HEK293 (cell line): ENCODE measurements at regions not wholly inside any gene's neighbourhood (a gene's known extent, or its start where the extent isn't known, plus 50 kb on each side); places are given as distances from the start of the nearest gene placed in this dataset.

Source experiments
- CTCF ChIA-PET: fragments of 350-600 bp; formaldehyde crosslinking; extraction: SDS; loops from one replicate; lab custom pipeline; 2021; ENCODE audit warnings: antibody characterized with exemption; lab: Yijun Ruan, JAX
- POLR2A ChIA-PET: fragments of 300-600 bp; formaldehyde crosslinking; extraction: SDS; loops from one replicate; lab custom pipeline; 2020; ENCODE audit warnings: antibody characterized with exemption, inconsistent platforms; lab: Yijun Ruan, JAX
- H3K27ac ChIP-seq: fragments of 200-500 bp; sonication (Bioruptor generic); 2 replicates; pipeline ENCODE4 v1.5.1; 2014; ENCODE audit warnings: low read depth, low read length, control low read depth, inconsistent platforms; ENCODE audit errors: extremely low read depth
- H3K36me3 ChIP-seq, 2 experiments: fragments of 200-500 bp in 1 of 2; sonication (Bioruptor generic) in 1 of 2; 1 replicate in 1 of 2; 2 replicates in 1 of 2; pipeline ENCODE4 v1.5.1; 2014 to 2017; ENCODE audit warnings: inconsistent platforms in 2 of 2, low read length in 2 of 2; ENCODE audit not compliant: control insufficient read depth in 2 of 2, insufficient read depth in 1 of 2
- H3K4me1 ChIP-seq: fragments of 200-500 bp; sonication (Bioruptor generic); 2 replicates; pipeline ENCODE4 v1.5.1; 2014; ENCODE audit warnings: mild to moderate bottlenecking, low read length, inconsistent platforms; ENCODE audit not compliant: control insufficient read depth, insufficient read depth
- H3K4me3 ChIP-seq: 2 replicates; pipeline ENCODE4 v1.5.1; 2011; ENCODE audit warnings: low read depth, mild to moderate bottlenecking, control low read depth, low read length, moderate library complexity
- H3K9me3 ChIP-seq: fragments of 200-500 bp; sonication (Bioruptor generic); 2 replicates; pipeline ENCODE4 v1.5.1; 2014; ENCODE audit warnings: low read depth, low read length, inconsistent platforms; ENCODE audit not compliant: control insufficient read depth, insufficient read depth
- HOXC10 ChIP-seq: sonication (generic); formaldehyde crosslinking; IDR thresholded peaks from 2 replicates; pipeline ENCODE4 v1.8.1; 2023; ENCODE audit warnings: mild to moderate bottlenecking, missing genetic modification reagents
- IKZF3 ChIP-seq: fragments of 450-650 bp; IDR thresholded peaks from 2 replicates; pipeline ENCODE4 v1.5.0; 2018; ENCODE audit warnings: missing biosample characterization, mild to moderate bottlenecking, missing genetic modification characterization, moderate library complexity
- KLF7 ChIP-seq: fragments of 450-650 bp; formaldehyde crosslinking; IDR thresholded peaks from 2 replicates; pipeline ENCODE4 v1.5.1; 2016; ENCODE audit warnings: missing biosample characterization, missing genetic modification characterization, borderline replicate concordance
- KLF9 ChIP-seq: fragments of 450-650 bp; formaldehyde crosslinking; IDR thresholded peaks from 2 replicates; pipeline ENCODE4 v1.5.1; 2016; ENCODE audit warnings: missing biosample characterization, missing genetic modification characterization, low read depth
- MYNN ChIP-seq: fragments of 450-650 bp; formaldehyde crosslinking; IDR thresholded peaks from 2 replicates; pipeline ENCODE4 v1.5.1; 2016; ENCODE audit warnings: missing biosample characterization, missing genetic modification characterization, borderline replicate concordance
- ZBTB17 ChIP-seq: fragments of 450-650 bp; formaldehyde crosslinking; IDR thresholded peaks from 2 replicates; pipeline ENCODE4 v1.5.1; 2016; ENCODE audit warnings: missing biosample characterization, missing genetic modification characterization
- ZBTB8A ChIP-seq: fragments of 450-650 bp; formaldehyde crosslinking; IDR thresholded peaks from 2 replicates; pipeline ENCODE4 v1.5.1; 2016; ENCODE audit warnings: missing biosample characterization, missing genetic modification characterization
- ZNF292 ChIP-seq: fragments of 450-650 bp; formaldehyde crosslinking; IDR thresholded peaks from 2 replicates; pipeline ENCODE4 v1.5.1; 2016; ENCODE audit warnings: low read depth, missing biosample characterization, missing genetic modification characterization, borderline replicate concordance
- ZNF416 ChIP-seq: fragments of 450-650 bp; formaldehyde crosslinking; IDR thresholded peaks from 2 replicates; pipeline ENCODE4 v1.5.1; 2016; ENCODE audit warnings: missing biosample characterization, missing genetic modification characterization
- ZNF449 ChIP-seq: fragments of 450-650 bp; formaldehyde crosslinking; IDR thresholded peaks from 2 replicates; pipeline ENCODE4 v1.5.1; 2017; ENCODE audit warnings: missing biosample characterization, mild to moderate bottlenecking, missing genetic modification characterization, moderate library complexity
- ZNF48 ChIP-seq: fragments of 450-650 bp; formaldehyde crosslinking; IDR thresholded peaks from 2 replicates; pipeline ENCODE4 v1.5.1; 2016; ENCODE audit warnings: missing biosample characterization, missing genetic modification characterization
- ZNF501 ChIP-seq: fragments of 450-650 bp; formaldehyde crosslinking; IDR thresholded peaks from 2 replicates; pipeline ENCODE4 v1.5.1; 2016; ENCODE audit warnings: missing biosample characterization, missing genetic modification characterization
- ZNF529 ChIP-seq: fragments of 450-650 bp; formaldehyde crosslinking; IDR thresholded peaks from 2 replicates; pipeline ENCODE4 v1.5.1; 2017; ENCODE audit warnings: missing genetic modification characterization, missing biosample characterization; ENCODE audit not compliant: insufficient replicate concordance
- ZNF600 ChIP-seq: fragments of 450-650 bp; formaldehyde crosslinking; IDR thresholded peaks from 2 replicates; pipeline ENCODE4 v1.5.1; 2016; ENCODE audit warnings: missing biosample characterization, missing genetic modification characterization
- ZNF660 ChIP-seq: fragments of 450-650 bp; IDR thresholded peaks from 2 replicates; pipeline ENCODE4 v1.5.1; 2018; ENCODE audit warnings: missing biosample characterization, mild to moderate bottlenecking, missing genetic modification characterization
- ZNF785 ChIP-seq: fragments of 450-650 bp; formaldehyde crosslinking; IDR thresholded peaks from 2 replicates; pipeline ENCODE4 v1.5.1; 2016; ENCODE audit warnings: missing biosample characterization, missing genetic modification characterization
- ZSCAN30 ChIP-seq: fragments of 450-650 bp; IDR thresholded peaks from 2 replicates; pipeline ENCODE4 v1.5.1; 2018; ENCODE audit warnings: missing biosample characterization, mild to moderate bottlenecking, missing genetic modification characterization, moderate library complexity
- TF ChIP-seq, protein P1 (sequence below): fragments of 450-650 bp; formaldehyde crosslinking; IDR thresholded peaks from 2 replicates; pipeline ENCODE4 v1.5.1; 2016; ENCODE audit warnings: missing biosample characterization, missing genetic modification characterization
- TF ChIP-seq, protein P2 (sequence below): fragments of 450-650 bp; formaldehyde crosslinking; IDR thresholded peaks from 2 replicates; pipeline ENCODE4 v1.5.1; 2017; ENCODE audit warnings: missing biosample characterization, missing genetic modification characterization

GRCh38 chr11:96905663-96906062 is 515.9 kb downstream of the JRKL start (continued):
- TF ChIP-seq, protein P1, sequence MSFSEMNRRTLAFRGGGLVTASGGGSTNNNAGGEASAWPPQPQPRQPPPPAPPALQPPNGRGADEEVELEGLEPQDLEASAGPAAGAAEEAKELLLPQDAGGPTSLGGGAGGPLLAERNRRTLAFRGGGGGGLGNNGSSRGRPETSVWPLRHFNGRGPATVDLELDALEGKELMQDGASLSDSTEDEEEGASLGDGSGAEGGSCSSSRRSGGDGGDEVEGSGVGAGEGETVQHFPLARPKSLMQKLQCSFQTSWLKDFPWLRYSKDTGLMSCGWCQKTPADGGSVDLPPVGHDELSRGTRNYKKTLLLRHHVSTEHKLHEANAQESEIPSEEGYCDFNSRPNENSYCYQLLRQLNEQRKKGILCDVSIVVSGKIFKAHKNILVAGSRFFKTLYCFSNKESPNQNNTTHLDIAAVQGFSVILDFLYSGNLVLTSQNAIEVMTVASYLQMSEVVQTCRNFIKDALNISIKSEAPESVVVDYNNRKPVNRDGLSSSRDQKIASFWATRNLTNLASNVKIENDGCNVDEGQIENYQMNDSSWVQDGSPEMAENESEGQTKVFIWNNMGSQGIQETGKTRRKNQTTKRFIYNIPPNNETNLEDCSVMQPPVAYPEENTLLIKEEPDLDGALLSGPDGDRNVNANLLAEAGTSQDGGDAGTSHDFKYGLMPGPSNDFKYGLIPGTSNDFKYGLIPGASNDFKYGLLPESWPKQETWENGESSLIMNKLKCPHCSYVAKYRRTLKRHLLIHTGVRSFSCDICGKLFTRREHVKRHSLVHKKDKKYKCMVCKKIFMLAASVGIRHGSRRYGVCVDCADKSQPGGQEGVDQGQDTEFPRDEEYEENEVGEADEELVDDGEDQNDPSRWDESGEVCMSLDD (tag by site-specific recombination) = no peak
- TF ChIP-seq ZNF449 (tag by site-specific recombination) (no peak), IKZF3 (tag by site-specific recombination) (no peak), ZNF785 (tag by site-specific recombination) (no peak), ZNF529 (tag by site-specific recombination) (no peak), ZNF292 (no peak), ZBTB17 (no peak)

- Histone ChIP-seq H3K4me3 (no peak overlapping the region), H3K9me3 (no peaks in the 10 kb centered on the region), H3K36me3 (no peaks in the 10 kb centered on the region)
- TF ChIP-seq ZNF416 (tag by site-specific recombination) (no peak), MYNN (tag by site-specific recombination) (no peak), KLF7 (no peak), ZNF600 (tag by site-specific recombination) (no peak), ZNF660 (tag by site-specific recombination) (no peak), ZNF529 (tag by site-specific recombination) (no peak), ZNF501 (tag by site-specific recombination) (no peak)
- TF ChIP-seq, all 188 proteins: peak for 0
- ChIA-PET CTCF (interaction anchor here (0.6 kb wide), 1 partner anchor 1069 kb away, joined by 3 read pairs; no protein-coding TSS in a partner anchor), POLR2A (no interaction called here)
- Histone ChIP-seq H3K4me1 (no peaks in the 10 kb centered on the region), H3K27ac (no peak overlapping the region)
Observed at GRCh38 chr11:96906476-96906875, 516.7 kb downstream of the JRKL start.

DNA sequence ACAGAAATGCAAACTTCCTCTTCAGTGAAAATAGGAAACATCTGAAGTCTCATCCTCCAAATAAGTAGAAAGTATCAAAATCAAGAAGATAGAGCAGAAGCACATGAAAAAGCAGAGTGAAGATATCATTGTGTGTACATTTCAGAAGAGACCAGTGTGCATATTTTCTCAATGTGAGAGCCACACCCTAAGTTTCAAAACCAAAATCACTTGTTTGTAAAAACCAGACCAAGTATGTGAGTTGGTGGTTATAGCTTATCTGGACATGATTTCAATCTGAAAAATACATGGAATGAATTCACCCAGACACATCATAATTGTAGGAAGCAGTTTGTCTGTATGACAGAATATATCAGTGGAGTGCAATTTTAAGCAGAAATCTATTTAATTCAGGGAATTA is 536.0 kb downstream of the JRKL start:
- Histone ChIP-seq H3K4me1 (no peaks in the 10 kb centered on the region), H3K36me3 (no peaks in the 10 kb centered on the region), H3K9me3 (no peaks in the 10 kb centered on the region), H3K4me3 (no peak overlapping the region), H3K27ac (no peak overlapping the region)
- ChIA-PET CTCF (no interaction called here), POLR2A (no interaction called here)
- TF ChIP-seq, protein P2, sequence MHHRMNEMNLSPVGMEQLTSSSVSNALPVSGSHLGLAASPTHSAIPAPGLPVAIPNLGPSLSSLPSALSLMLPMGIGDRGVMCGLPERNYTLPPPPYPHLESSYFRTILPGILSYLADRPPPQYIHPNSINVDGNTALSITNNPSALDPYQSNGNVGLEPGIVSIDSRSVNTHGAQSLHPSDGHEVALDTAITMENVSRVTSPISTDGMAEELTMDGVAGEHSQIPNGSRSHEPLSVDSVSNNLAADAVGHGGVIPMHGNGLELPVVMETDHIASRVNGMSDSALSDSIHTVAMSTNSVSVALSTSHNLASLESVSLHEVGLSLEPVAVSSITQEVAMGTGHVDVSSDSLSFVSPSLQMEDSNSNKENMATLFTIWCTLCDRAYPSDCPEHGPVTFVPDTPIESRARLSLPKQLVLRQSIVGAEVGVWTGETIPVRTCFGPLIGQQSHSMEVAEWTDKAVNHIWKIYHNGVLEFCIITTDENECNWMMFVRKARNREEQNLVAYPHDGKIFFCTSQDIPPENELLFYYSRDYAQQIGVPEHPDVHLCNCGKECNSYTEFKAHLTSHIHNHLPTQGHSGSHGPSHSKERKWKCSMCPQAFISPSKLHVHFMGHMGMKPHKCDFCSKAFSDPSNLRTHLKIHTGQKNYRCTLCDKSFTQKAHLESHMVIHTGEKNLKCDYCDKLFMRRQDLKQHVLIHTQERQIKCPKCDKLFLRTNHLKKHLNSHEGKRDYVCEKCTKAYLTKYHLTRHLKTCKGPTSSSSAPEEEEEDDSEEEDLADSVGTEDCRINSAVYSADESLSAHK (tag by site-specific recombination) = no peak
- no peak for TF ChIP-seq KLF9
- TF ChIP-seq HOXC10 (CRISPR knock-in tag) = no peak
- TF ChIP-seq ZNF48 (tag by site-specific recombination) = no peak
- TF ChIP-seq ZSCAN30 (tag by site-specific recombination) = no peak
- no peak for TF ChIP-seq ZBTB8A (tag by site-specific recombination)
